Muscle of back (tissue), 3 donors: ENCODE measurements at regions not wholly inside any gene's neighbourhood (a gene's known extent, or its start where the extent isn't known, plus 50 kb on each side); places are given as distances from the start of the nearest gene placed in this dataset.
"Not testable (repeated sequence)": the region's sequence is repeated elsewhere in the genome, so short reads cannot be mapped to it uniquely, and the experiment has no call there.

Experiments
- DNase-seq, 3 donors: peaks; one replicate each; pipeline versions ENCODE4 v3.0.0 to v3.0.0-alpha.2; 2013

GRCh38 chr1:148049115-148049496, 103.0 kb downstream of the NBPF11 start:
- peak in 1 of 3 donors; percentile 14 for DNase-seq

DNA sequence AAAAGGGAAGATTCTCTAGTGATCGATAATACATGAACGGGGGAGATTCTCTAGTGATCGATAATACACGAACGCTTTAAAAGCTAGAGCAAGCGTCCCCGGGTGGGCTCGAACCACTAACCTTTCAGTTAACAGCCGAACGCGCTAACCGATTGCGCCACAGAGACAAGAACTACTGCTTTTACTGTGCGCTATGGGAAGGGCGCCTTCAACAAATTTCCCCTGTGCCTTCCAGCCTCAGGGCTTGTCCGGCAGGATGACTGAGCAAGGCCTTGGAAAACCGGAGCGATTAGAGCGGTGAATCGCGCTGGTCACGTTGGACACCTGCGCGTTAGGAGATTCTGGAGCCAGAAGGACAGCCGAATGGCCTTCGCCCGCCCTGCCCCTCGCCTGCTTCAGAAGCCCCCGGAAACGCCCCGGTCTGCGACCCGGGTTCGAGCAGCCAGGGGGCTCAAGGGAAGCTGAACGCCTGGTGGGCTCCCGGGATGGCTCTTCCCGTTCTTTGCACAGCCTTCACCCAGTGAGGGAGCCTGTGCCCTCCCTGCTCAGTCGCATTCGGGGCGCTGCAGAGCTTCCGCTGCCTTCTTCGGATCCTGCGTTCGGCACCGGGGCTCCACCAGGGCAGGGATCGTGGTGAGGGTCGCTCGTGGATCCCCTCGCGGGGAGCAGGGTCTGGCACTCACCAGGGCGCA, 103.5 kb downstream of the NBPF11 start:
- peak in 1 of 3 donors; percentile 4 for DNase-seq

DNA sequence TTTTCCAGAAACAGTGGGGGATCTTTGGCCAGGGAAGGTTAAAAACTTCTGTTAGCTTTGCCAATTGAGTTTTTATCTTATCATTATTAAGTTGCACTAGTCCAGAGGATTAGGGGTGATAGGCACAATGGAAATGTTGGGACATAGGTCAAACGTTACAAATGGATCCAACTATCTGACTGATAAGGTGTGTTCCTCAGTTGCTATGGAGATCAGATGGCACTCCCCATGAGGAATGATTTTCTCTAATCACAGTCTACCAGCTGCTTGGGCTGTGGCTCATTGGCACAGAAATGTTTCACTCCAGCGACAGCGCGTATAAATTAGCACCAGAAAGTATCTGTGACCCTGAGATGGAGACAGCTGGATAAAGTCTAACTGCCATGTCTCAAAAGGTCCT, 106.2 kb downstream of the NBPF11 start:
- not testable (repeated sequence) for DNase-seq

DNA sequence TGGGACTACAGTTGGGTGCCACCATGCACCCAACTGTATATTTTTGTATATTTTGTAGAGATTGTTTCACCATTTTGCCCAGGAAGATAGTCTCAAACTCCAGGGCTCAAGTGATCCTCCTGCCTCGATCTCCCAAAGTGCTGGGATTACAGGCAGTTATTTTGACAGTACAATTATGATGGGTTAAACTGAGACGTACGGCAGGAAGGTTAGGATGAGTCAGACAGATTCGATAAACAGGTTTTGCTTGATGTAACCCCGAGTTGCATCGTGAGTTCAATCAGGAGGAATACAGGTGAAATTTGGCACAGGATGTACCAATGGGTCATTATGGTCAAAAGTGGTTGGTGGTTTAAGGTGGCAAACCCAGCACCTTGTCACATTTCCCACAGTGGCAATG, 107.6 kb downstream of the NBPF11 start:
- not testable (repeated sequence) for DNase-seq
